ENCODE measurements at regions not wholly inside any gene's neighbourhood (a gene's known extent, or its start where the extent isn't known, plus 50 kb on each side); places are given as distances from the start of the nearest gene placed in this dataset.

- TF ChIP-seq SIN3A (IDR thresholded peaks at IDR 0.05; ENCODE audit: borderline replicate concordance, insufficient read depth, low read length) (no peak), REST (IDR thresholded peaks at IDR 0.05; ENCODE audit: insufficient read depth in 1 of 2, low read depth in 2 of 2, low read length in 2 of 2) (no peak), FOXP2 (optimal IDR thresholded peaks at IDR 0.05; ENCODE audit: borderline replicate concordance, extremely low read depth, extremely low read length, insufficient read depth) (no peak), POLR2AphosphoS5 (IDR thresholded peaks at IDR 0.05; ENCODE audit: low read depth, low read length) (no peak), TAF1 (IDR thresholded peaks at IDR 0.05; ENCODE audit: borderline replicate concordance, insufficient read depth, low read length) (no peak)
These were observed 108.0 kb upstream of the TBL1X start for GRCh38 chrX:9356846-9357245.

GRCh38 chrX:9357518-9358114 lies 107.2 kb upstream of the TBL1X start:
- no peak for TF ChIP-seq TAF1 (IDR thresholded peaks at IDR 0.05; ENCODE audit: borderline replicate concordance, insufficient read depth, low read length)
- no peak for TF ChIP-seq REST (IDR thresholded peaks at IDR 0.05; ENCODE audit: insufficient read depth in 1 of 2, low read depth in 2 of 2, low read length in 2 of 2)
- TF ChIP-seq SIN3A (IDR thresholded peaks at IDR 0.05; ENCODE audit: borderline replicate concordance, insufficient read depth, low read length) = no peak
- no peak for TF ChIP-seq FOXP2 (optimal IDR thresholded peaks at IDR 0.05; ENCODE audit: borderline replicate concordance, extremely low read depth, extremely low read length, insufficient read depth)
- TF ChIP-seq POLR2AphosphoS5 (IDR thresholded peaks at IDR 0.05; ENCODE audit: low read depth, low read length) = no peak

- TF ChIP-seq REST (IDR thresholded peaks at IDR 0.05; ENCODE audit: insufficient read depth in 1 of 2, low read depth in 2 of 2, low read length in 2 of 2) (no peak), TAF1 (IDR thresholded peaks at IDR 0.05; ENCODE audit: borderline replicate concordance, insufficient read depth, low read length) (no peak), POLR2AphosphoS5 (IDR thresholded peaks at IDR 0.05; ENCODE audit: low read depth, low read length) (no peak), FOXP2 (optimal IDR thresholded peaks at IDR 0.05; ENCODE audit: borderline replicate concordance, extremely low read depth, extremely low read length, insufficient read depth) (no peak), SIN3A (IDR thresholded peaks at IDR 0.05; ENCODE audit: borderline replicate concordance, insufficient read depth, low read length) (no peak)
These were observed 102.4 kb upstream of the TBL1X start for GRCh38 chrX:9362363-9362928.

DNA sequence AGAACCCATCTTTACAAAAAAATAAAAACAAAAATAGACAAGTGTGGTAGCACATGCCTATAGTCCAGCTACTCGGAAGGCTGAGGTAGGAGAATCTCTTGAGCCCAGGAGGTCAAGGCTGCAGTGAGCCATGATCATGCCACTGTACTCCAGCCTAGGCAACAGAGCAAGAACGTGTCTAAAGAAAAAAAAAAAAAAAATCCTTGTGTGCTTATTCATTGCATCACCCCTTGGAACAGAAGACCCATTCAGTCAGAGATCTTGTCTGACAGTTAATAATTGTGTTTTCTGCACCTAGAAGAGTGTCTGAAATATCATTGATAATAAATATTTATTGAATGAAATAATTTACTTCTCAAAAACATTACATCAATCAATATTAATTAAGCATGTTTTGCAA lies 97.4 kb upstream of the TBL1X start:
- TF ChIP-seq FOXP2 (optimal IDR thresholded peaks at IDR 0.05; ENCODE audit: borderline replicate concordance, extremely low read depth, extremely low read length, insufficient read depth) = no peak
- TF ChIP-seq TAF1 (IDR thresholded peaks at IDR 0.05; ENCODE audit: borderline replicate concordance, insufficient read depth, low read length) = no peak
- TF ChIP-seq REST (IDR thresholded peaks at IDR 0.05; ENCODE audit: insufficient read depth in 1 of 2, low read depth in 2 of 2, low read length in 2 of 2) = no peak
- TF ChIP-seq SIN3A (IDR thresholded peaks at IDR 0.05; ENCODE audit: borderline replicate concordance, insufficient read depth, low read length) = no peak
- TF ChIP-seq POLR2AphosphoS5 (IDR thresholded peaks at IDR 0.05; ENCODE audit: low read depth, low read length) = no peak
